H1 (cell line): ENCODE measurements at regions not wholly inside any gene's neighbourhood (a gene's known extent, or its start where the extent isn't known, plus 50 kb on each side); places are given as distances from the start of the nearest gene placed in this dataset.

Source experiments
- ATF2 ChIP-seq: IDR thresholded peaks from 2 replicates; pipeline ENCODE4 v1.6.1; 2012; ENCODE audit warnings: low read length, inconsistent platforms
- BCL11A ChIP-seq, 2 experiments: IDR thresholded peaks; one replicate each; pipeline ENCODE4 v1.6.1; 2011; ENCODE audit warnings: low read depth in 2 of 2, low read length in 2 of 2, mild to moderate bottlenecking in 2 of 2
- CHD2 ChIP-seq: IDR thresholded peaks from 2 replicates; pipeline ENCODE4 v1.6.1; 2012; ENCODE audit warnings: low read length, improper control_type of control experiment
- CTBP2 ChIP-seq: IDR thresholded peaks from 2 replicates; pipeline ENCODE4 v1.7.0; 2011; ENCODE audit warnings: borderline replicate concordance, mild to moderate bottlenecking, moderate library complexity, mixed read lengths, low read length; ENCODE audit not compliant: insufficient read depth, insufficient read length
- POLR2AphosphoS5 ChIP-seq: IDR thresholded peaks from 2 replicates; pipeline ENCODE4 v1.6.1; 2011; ENCODE audit warnings: low read depth, low read length
- RFX5 ChIP-seq: IDR thresholded peaks from 2 replicates; pipeline ENCODE4 v1.6.1; 2011; ENCODE audit warnings: low read depth, low read length, improper control_type of control experiment, borderline replicate concordance
- SIN3A ChIP-seq, 2 experiments: IDR thresholded peaks in 1 of 2; conservative IDR thresholded peaks in 1 of 2; 2 replicates each; pipeline ENCODE4 v1.6.1; 2011 to 2012; ENCODE audit warnings: low read length in 2 of 2, improper control_type of control experiment in 1 of 2, low read depth in 1 of 2, mild to moderate bottlenecking in 1 of 2
- SIX5 ChIP-seq: IDR thresholded peaks from 2 replicates; pipeline ENCODE4 v1.6.1; 2011; ENCODE audit warnings: mild to moderate bottlenecking, low read depth, low read length
- TF ChIP-seq, protein P1 (sequence below), 3 experiments: IDR thresholded peaks; 1 replicate in 2 of 3; 2 replicates in 1 of 3; pipeline versions ENCODE4 v1.5.1 to v1.6.1; 2011; ENCODE audit warnings: low read length in 3 of 3, mild to moderate bottlenecking in 3 of 3, inconsistent platforms in 2 of 3, low read depth in 1 of 3, moderate library complexity in 1 of 3; ENCODE audit not compliant: insufficient read depth in 1 of 3; ENCODE audit errors: control extremely low read depth in 1 of 3

- TF ChIP-seq CHD2 (no peak), ATF2 (no peak), SIN3A (conservative IDR thresholded peaks at IDR 0.05 in 1 of 2, IDR thresholded peaks at IDR 0.05 in 1 of 2; ENCODE audit: low read depth in 1 of 2, low read length in 2 of 2) (no peak), POLR2AphosphoS5 (no peak), SIX5 (no peak), RFX5 (no peak), BCL11A (IDR thresholded peaks at IDR 0.05; ENCODE audit: low read depth in 2 of 2, low read length in 2 of 2) (no peak), CTBP2 (no peak)
- TF ChIP-seq, protein P1, sequence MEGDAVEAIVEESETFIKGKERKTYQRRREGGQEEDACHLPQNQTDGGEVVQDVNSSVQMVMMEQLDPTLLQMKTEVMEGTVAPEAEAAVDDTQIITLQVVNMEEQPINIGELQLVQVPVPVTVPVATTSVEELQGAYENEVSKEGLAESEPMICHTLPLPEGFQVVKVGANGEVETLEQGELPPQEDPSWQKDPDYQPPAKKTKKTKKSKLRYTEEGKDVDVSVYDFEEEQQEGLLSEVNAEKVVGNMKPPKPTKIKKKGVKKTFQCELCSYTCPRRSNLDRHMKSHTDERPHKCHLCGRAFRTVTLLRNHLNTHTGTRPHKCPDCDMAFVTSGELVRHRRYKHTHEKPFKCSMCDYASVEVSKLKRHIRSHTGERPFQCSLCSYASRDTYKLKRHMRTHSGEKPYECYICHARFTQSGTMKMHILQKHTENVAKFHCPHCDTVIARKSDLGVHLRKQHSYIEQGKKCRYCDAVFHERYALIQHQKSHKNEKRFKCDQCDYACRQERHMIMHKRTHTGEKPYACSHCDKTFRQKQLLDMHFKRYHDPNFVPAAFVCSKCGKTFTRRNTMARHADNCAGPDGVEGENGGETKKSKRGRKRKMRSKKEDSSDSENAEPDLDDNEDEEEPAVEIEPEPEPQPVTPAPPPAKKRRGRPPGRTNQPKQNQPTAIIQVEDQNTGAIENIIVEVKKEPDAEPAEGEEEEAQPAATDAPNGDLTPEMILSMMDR (IDR thresholded peaks at IDR 0.05; ENCODE audit: control extremely low read depth in 1 of 3, insufficient read depth in 1 of 3, low read depth in 1 of 3, low read length in 3 of 3) = no peak
Observed at GRCh38 chr1:228922722-228923376, 187.6 kb downstream of the RHOU start.
